GM18858 (cell line): ENCODE measurements at regions not wholly inside any gene's neighbourhood (a gene's known extent, or its start where the extent isn't known, plus 50 kb on each side); places are given as distances from the start of the nearest gene placed in this dataset.
"Not testable (repeated sequence)": the region's sequence is repeated elsewhere in the genome, so short reads cannot be mapped to it uniquely, and the experiment has no call there.

ENCODE experiments used
- ATAC-seq: cut with Tn5 transposase; IDR thresholded peaks from one replicate; pipeline ENCODE4 v1.9.1; 2021; ENCODE audit not compliant: unreplicated experiment

- no peak for ATAC-seq
Observed at GRCh38 chr14:57061009-57061711, 207.5 kb downstream of the EXOC5 start.

GRCh38 chr14:57060276-57060955, 208.3 kb downstream of the EXOC5 start:
- ATAC-seq, result peak; percentile 95

- no peak for ATAC-seq
Observed at GRCh38 chr14:57058319-57058718, 210.4 kb downstream of the EXOC5 start.

- no peak for ATAC-seq
Observed at GRCh38 chr14:57057803-57058202, 210.9 kb downstream of the EXOC5 start.

GRCh38 chr14:57056522-57056921, 212.2 kb downstream of the EXOC5 start:
- not testable (repeated sequence) for ATAC-seq

GRCh38 chr14:57052705-57053302, 215.9 kb downstream of the EXOC5 start:
- no peak for ATAC-seq

- no peak for ATAC-seq
Observed at GRCh38 chr14:57051633-57052032, 217.1 kb downstream of the EXOC5 start.

GRCh38 chr14:57049848-57050247, 218.9 kb downstream of the EXOC5 start:
- no peak for ATAC-seq

- no peak for ATAC-seq
Observed at GRCh38 chr14:57046175-57046574, 222.5 kb downstream of the EXOC5 start.

- ATAC-seq, result not testable (repeated sequence)
Observed at GRCh38 chr14:57044101-57044973, 224.4 kb downstream of the EXOC5 start.

- ATAC-seq, result peak; percentile 92
Observed at GRCh38 chr14:57038689-57039088, 228.4 kb upstream of the OTX2 start.

GRCh38 chr14:57031474-57031873, 221.2 kb upstream of the OTX2 start:
- no peak for ATAC-seq

GRCh38 chr14:57029620-57030253, 219.5 kb upstream of the OTX2 start:
- ATAC-seq, result no peak

GRCh38 chr14:57025456-57025855, 215.2 kb upstream of the OTX2 start:
- ATAC-seq, result no peak

GRCh38 chr14:57022608-57023007, 212.3 kb upstream of the OTX2 start:
- no peak for ATAC-seq

GRCh38 chr14:57018065-57018464, 207.8 kb upstream of the OTX2 start:
- ATAC-seq, result no peak

- no peak for ATAC-seq
Observed at GRCh38 chr14:57013987-57014386, 203.7 kb upstream of the OTX2 start.

- ATAC-seq, result no peak
Observed at GRCh38 chr14:57009585-57010515, 199.6 kb upstream of the OTX2 start.

- no peak for ATAC-seq
Observed at GRCh38 chr14:57008534-57008933, 198.3 kb upstream of the OTX2 start.

GRCh38 chr14:56998728-56999127, 188.4 kb upstream of the OTX2 start:
- no peak for ATAC-seq
